Neural cell (in vitro differentiated cells): ENCODE measurements at regions not wholly inside any gene's neighbourhood (a gene's known extent, or its start where the extent isn't known, plus 50 kb on each side); places are given as distances from the start of the nearest gene placed in this dataset.

Source experiments
- H2AFZ ChIP-seq: fragments of 200-600, 300-800 bp; sonication (generic), shearing (Covaris generic); 2 replicates; pipeline ENCODE4 v1.6.0; 2014; ENCODE audit warnings: low read depth, mild to moderate bottlenecking, antibody characterized with exemption, low read length, moderate library complexity
- H3F3A ChIP-seq: fragments of 200-600 bp; shearing (Covaris generic); 2 replicates; pipeline ENCODE4 v1.6.1; 2016; ENCODE audit warnings: mild to moderate bottlenecking, moderate library complexity, mixed read lengths, antibody characterized with exemption, low read length; ENCODE audit not compliant: insufficient read depth, poor library complexity, severe bottlenecking
- H3K27ac ChIP-seq: fragments of 200-600, 300-800 bp; sonication (generic), shearing (Covaris generic); 2 replicates; pipeline ENCODE4 v1.5.1; 2014; ENCODE audit warnings: mild to moderate bottlenecking, low read length, moderate library complexity
- H3K27me3 ChIP-seq: fragments of 300-800, 200-600 bp; sonication (generic), shearing (Covaris generic); 2 replicates; pipeline ENCODE4 v1.6.0; 2014; ENCODE audit warnings: mild to moderate bottlenecking, low read depth, low read length, moderate library complexity; ENCODE audit not compliant: insufficient read depth
- H3K36me3 ChIP-seq: fragments of 300-800, 200-600 bp; sonication (generic), shearing (Covaris generic); 2 replicates; pipeline ENCODE4 v1.5.1; 2014; ENCODE audit warnings: mild to moderate bottlenecking, antibody characterized with exemption, low read length, moderate library complexity; ENCODE audit not compliant: insufficient read depth
- H3K4me2 ChIP-seq: fragments of 300-800, 200-600 bp; sonication (generic), shearing (Covaris generic); 2 replicates; pipeline ENCODE4 v1.6.0; 2014; ENCODE audit warnings: mild to moderate bottlenecking, low read length
- H3K4me3 ChIP-seq: fragments of 300-800, 200-600 bp; sonication (generic), shearing (Covaris generic); 2 replicates; pipeline ENCODE4 v1.5.1; 2014; ENCODE audit warnings: mild to moderate bottlenecking, low read length, moderate library complexity
- H3K79me2 ChIP-seq: fragments of 200-600 bp; shearing (Covaris generic); replicated peaks from 2 replicates; pipeline ENCODE4 v1.6.0; 2014; ENCODE audit warnings: mild to moderate bottlenecking, low read length, moderate library complexity; ENCODE audit not compliant: insufficient read depth
- H3K9ac ChIP-seq: fragments of 300-800, 200-600 bp; sonication (generic), shearing (Covaris generic); 2 replicates; pipeline ENCODE4 v1.6.1; 2016; ENCODE audit warnings: mild to moderate bottlenecking, low read length, mixed read lengths
- H3K9me2 ChIP-seq: fragments of 200-600 bp; shearing (Covaris generic); 2 replicates; pipeline ENCODE4 v1.6.1; 2016; ENCODE audit warnings: mild to moderate bottlenecking, low read length, mixed read lengths; ENCODE audit not compliant: insufficient read depth
- H3K9me3 ChIP-seq: fragments of 200-600, 300-800 bp; sonication (generic), shearing (Covaris generic); 2 replicates; pipeline ENCODE4 v1.6.1; 2016; ENCODE audit warnings: mild to moderate bottlenecking, mixed run types, low read length, moderate library complexity, mixed read lengths
- H4K20me1 ChIP-seq: fragments of 200-600 bp; shearing (Covaris generic); 2 replicates; pipeline ENCODE4 v1.6.1; 2016; ENCODE audit warnings: mild to moderate bottlenecking, mixed run types; ENCODE audit not compliant: insufficient read depth
- EP300 ChIP-seq: fragments of 450-650 bp; conservative IDR thresholded peaks from 2 replicates; pipeline ENCODE4 v1.6.1; 2014; ENCODE audit warnings: antibody characterized with exemption, mild to moderate bottlenecking, moderate library complexity; ENCODE audit not compliant: poor library complexity, severe bottlenecking
- EZH2 ChIP-seq: fragments of 200-600, 300-800 bp; shearing (Covaris generic), sonication (generic); IDR thresholded peaks from 2 replicates; pipeline ENCODE4 v1.6.1; 2014; ENCODE audit warnings: antibody characterized with exemption, low read length, borderline replicate concordance, mild to moderate bottlenecking; ENCODE audit not compliant: insufficient read depth, poor library complexity, severe bottlenecking
- MXI1 ChIP-seq: fragments of 450-650 bp; conservative IDR thresholded peaks from 2 replicates; pipeline ENCODE4 v1.6.1; 2014; ENCODE audit warnings: antibody characterized with exemption, mild to moderate bottlenecking; ENCODE audit not compliant: poor library complexity, severe bottlenecking
- POLR2AphosphoS5 ChIP-seq: IDR thresholded peaks from 2 replicates; pipeline ENCODE4 v1.6.1; 2012
- RAD21 ChIP-seq: fragments of 450-650 bp; conservative IDR thresholded peaks from 2 replicates; pipeline ENCODE4 v1.6.1; 2014; ENCODE audit warnings: antibody characterized with exemption, mild to moderate bottlenecking, moderate library complexity
- SMC3 ChIP-seq: fragments of 450-650 bp; conservative IDR thresholded peaks from 2 replicates; pipeline ENCODE4 v1.6.1; 2014; ENCODE audit warnings: antibody characterized with exemption, mild to moderate bottlenecking, moderate library complexity; ENCODE audit not compliant: poor library complexity
- TAF1 ChIP-seq: IDR thresholded peaks from 2 replicates; pipeline ENCODE4 v1.6.1; 2012; ENCODE audit warnings: low read depth
- TF ChIP-seq, protein P1 (sequence below): IDR thresholded peaks from 2 replicates; pipeline ENCODE4 v1.6.1; 2012; ENCODE audit warnings: borderline replicate concordance
- TF ChIP-seq, protein P2 (sequence below): fragments of 450-650 bp; IDR thresholded peaks from 2 replicates; pipeline ENCODE4 v1.5.1; 2014; ENCODE audit warnings: antibody characterized with exemption, mild to moderate bottlenecking, moderate library complexity; ENCODE audit not compliant: poor library complexity, severe bottlenecking

DNA sequence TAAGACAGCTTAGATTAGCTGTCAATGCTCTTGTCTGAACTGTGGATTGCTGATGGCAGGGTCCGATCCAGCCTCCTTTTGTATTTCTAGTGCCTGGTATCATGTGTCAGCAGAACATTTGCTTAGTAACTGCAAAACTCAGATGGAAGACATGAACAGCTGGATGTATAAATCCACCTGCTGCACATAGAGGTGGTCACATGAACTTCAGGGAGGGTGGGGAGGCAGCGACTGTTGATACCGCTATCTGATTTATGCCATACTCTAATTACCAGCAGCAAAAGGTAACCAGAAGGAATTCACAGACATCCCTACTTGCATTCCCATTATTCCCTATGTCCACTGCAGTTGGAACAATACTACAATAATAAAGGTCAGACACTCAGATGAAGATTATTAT is 1036.5 kb downstream of the NLGN4Y start:
- Histone ChIP-seq H3F3A (no peaks in the 10 kb centered on the region), H4K20me1 (no peaks in the 10 kb centered on the region), H3K9me2 (no peaks in the 10 kb centered on the region), H3K36me3 (no peaks in the 10 kb centered on the region), H2AFZ (no peak overlapping the region), H3K79me2 (no peaks in the 10 kb centered on the region), H3K9ac (no peak overlapping the region), H3K4me2 (no peak overlapping the region), H3K27ac (no peak overlapping the region), H3K27me3 (no peaks in the 10 kb centered on the region), H3K9me3 (no peaks in the 10 kb centered on the region), H3K4me3 (no peak overlapping the region)
- TF ChIP-seq MXI1, result no peak
- TF ChIP-seq, protein P1, sequence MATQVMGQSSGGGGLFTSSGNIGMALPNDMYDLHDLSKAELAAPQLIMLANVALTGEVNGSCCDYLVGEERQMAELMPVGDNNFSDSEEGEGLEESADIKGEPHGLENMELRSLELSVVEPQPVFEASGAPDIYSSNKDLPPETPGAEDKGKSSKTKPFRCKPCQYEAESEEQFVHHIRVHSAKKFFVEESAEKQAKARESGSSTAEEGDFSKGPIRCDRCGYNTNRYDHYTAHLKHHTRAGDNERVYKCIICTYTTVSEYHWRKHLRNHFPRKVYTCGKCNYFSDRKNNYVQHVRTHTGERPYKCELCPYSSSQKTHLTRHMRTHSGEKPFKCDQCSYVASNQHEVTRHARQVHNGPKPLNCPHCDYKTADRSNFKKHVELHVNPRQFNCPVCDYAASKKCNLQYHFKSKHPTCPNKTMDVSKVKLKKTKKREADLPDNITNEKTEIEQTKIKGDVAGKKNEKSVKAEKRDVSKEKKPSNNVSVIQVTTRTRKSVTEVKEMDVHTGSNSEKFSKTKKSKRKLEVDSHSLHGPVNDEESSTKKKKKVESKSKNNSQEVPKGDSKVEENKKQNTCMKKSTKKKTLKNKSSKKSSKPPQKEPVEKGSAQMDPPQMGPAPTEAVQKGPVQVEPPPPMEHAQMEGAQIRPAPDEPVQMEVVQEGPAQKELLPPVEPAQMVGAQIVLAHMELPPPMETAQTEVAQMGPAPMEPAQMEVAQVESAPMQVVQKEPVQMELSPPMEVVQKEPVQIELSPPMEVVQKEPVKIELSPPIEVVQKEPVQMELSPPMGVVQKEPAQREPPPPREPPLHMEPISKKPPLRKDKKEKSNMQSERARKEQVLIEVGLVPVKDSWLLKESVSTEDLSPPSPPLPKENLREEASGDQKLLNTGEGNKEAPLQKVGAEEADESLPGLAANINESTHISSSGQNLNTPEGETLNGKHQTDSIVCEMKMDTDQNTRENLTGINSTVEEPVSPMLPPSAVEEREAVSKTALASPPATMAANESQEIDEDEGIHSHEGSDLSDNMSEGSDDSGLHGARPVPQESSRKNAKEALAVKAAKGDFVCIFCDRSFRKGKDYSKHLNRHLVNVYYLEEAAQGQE, result no peak
- TF ChIP-seq EZH2, result no peak
- no peak for TF ChIP-seq EP300
- TF ChIP-seq SMC3, result no peak
- TF ChIP-seq RAD21, result no peak
- no peak for TF ChIP-seq POLR2AphosphoS5

DNA sequence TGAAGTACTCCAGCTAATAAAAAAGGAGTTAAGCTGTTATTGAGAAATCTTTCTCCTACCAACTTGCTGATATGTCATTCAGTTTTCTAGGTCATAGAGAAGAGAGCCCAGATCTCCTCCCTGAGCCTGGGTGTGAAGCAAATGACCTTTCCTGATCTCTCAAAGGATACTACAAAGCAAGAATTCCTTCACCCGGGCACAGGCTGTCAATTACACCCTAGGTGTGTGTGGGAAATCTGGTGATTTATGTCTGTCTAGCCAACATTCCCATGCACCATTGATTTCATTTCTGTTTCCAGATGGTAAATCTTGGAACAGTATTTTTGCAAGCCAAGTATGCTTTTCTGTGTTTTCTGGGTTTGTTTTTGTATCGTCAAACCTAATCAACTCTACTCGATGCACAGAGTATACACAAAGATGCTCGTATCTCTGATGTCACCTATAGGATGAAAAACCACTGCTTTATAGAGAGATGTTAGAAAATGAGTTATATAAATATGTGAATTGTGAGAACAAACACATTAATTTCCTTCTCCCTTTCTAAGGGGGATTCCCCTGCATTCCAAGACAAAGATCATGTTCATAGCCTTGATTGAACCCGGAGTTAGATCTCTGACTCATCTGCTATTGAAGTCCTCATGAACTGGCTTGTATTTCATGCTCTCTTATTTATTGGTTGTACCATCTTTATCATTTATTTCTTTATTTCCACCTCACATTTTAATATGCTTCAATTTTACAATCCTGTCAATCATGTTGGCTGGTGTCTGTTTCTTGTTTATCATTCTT is 1037.4 kb downstream of the NLGN4Y start:
- TF ChIP-seq SMC3, result no peak
- no peak for TF ChIP-seq MXI1
- TF ChIP-seq EZH2, result no peak
- no peak for TF ChIP-seq EP300
- no peaks in the 10 kb centered on the region for H3K27me3 ChIP-seq
- no peak overlapping the region for H3K4me2 ChIP-seq
- H3K4me3 ChIP-seq, result no peak overlapping the region
- H3K36me3 ChIP-seq, result no peaks in the 10 kb centered on the region
- no peaks in the 10 kb centered on the region for H3K79me2 ChIP-seq
- H3K9me2 ChIP-seq, result no peaks in the 10 kb centered on the region
- H3F3A ChIP-seq, result no peaks in the 10 kb centered on the region
- no peaks in the 10 kb centered on the region for H3K9me3 ChIP-seq
- H3K27ac ChIP-seq, result no peak overlapping the region
- H3K9ac ChIP-seq, result no peak overlapping the region
- no peaks in the 10 kb centered on the region for H4K20me1 ChIP-seq
- H2AFZ ChIP-seq, result no peak overlapping the region

DNA sequence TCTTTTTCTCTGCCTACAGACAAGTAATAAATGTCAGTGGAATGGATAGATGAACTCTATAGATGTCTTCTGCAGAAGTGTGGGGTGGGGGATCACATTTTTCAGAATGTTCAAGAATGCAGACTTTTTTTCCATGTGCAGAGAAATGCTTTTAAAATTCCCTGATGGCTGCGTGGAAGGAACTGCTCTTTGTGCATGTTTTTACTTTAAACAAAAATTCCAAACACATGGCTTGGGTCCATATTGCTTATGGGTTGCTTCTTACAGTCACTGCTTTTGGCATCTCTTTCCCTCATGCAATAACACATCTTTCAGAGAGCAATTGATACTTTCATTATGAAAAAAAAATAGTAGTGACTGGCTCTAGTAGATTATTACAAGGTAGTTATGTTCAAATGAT is 1053.6 kb downstream of the NLGN4Y start:
- Histone ChIP-seq H3K27me3 (no peaks in the 10 kb centered on the region), H3K79me2 (no peaks in the 10 kb centered on the region), H3K36me3 (no peaks in the 10 kb centered on the region), H3K4me2 (no peak overlapping the region), H2AFZ (no peak overlapping the region), H3K9me3 (no peaks in the 10 kb centered on the region), H3K9me2 (no peaks in the 10 kb centered on the region), H4K20me1 (no peaks in the 10 kb centered on the region), H3F3A (no peaks in the 10 kb centered on the region), H3K9ac (no peak overlapping the region), H3K4me3 (no peak overlapping the region), H3K27ac (no peak overlapping the region)
- TF ChIP-seq POLR2AphosphoS5 (no peak), SMC3 (no peak), EZH2 (no peak), MXI1 (no peak), RAD21 (no peak), TAF1 (no peak), EP300 (no peak)
- TF ChIP-seq, protein P2, sequence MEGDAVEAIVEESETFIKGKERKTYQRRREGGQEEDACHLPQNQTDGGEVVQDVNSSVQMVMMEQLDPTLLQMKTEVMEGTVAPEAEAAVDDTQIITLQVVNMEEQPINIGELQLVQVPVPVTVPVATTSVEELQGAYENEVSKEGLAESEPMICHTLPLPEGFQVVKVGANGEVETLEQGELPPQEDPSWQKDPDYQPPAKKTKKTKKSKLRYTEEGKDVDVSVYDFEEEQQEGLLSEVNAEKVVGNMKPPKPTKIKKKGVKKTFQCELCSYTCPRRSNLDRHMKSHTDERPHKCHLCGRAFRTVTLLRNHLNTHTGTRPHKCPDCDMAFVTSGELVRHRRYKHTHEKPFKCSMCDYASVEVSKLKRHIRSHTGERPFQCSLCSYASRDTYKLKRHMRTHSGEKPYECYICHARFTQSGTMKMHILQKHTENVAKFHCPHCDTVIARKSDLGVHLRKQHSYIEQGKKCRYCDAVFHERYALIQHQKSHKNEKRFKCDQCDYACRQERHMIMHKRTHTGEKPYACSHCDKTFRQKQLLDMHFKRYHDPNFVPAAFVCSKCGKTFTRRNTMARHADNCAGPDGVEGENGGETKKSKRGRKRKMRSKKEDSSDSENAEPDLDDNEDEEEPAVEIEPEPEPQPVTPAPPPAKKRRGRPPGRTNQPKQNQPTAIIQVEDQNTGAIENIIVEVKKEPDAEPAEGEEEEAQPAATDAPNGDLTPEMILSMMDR, result no peak
- TF ChIP-seq, protein P1, result no peak
